Breast epithelium (tissue), 3 donors: ENCODE measurements at regions not wholly inside any gene's neighbourhood (a gene's known extent, or its start where the extent isn't known, plus 50 kb on each side); places are given as distances from the start of the nearest gene placed in this dataset.

ENCODE experiments used
- CTCF ChIP-seq, 3 donors: fragments of 450-650 bp; IDR thresholded peaks; one replicate each; pipeline ENCODE4 v1.5.1; 2016 to 2017; ENCODE audit warnings: antibody characterized with exemption in 3 of 3, mild to moderate bottlenecking in 3 of 3, moderate library complexity in 3 of 3
- POLR2A ChIP-seq: fragments of 450-650 bp; IDR thresholded peaks from one replicate; pipeline ENCODE4 v1.6.1; 2016; ENCODE audit warnings: antibody characterized with exemption, mild to moderate bottlenecking, moderate library complexity
- POLR2AphosphoS5 ChIP-seq, 3 donors: sonication (generic); formaldehyde crosslinking; IDR thresholded peaks; one replicate each; pipeline ENCODE4 v1.6.1; 2017; ENCODE audit warnings: antibody characterized with exemption in 3 of 3

GRCh38 chr1:238475712-238476111 lies 585.0 kb upstream of the ZP4 start:
- no peak for TF ChIP-seq CTCF (IDR thresholded peaks at IDR 0.05)
- no peak for TF ChIP-seq POLR2A
- no peak for TF ChIP-seq POLR2AphosphoS5 (IDR thresholded peaks at IDR 0.05)
